ENCODE measurements at regions not wholly inside any gene's neighbourhood (a gene's known extent, or its start where the extent isn't known, plus 50 kb on each side); places are given as distances from the start of the nearest gene placed in this dataset.

GRCh38 chr12:77372494-77372893 lies 307.1 kb upstream of the E2F7 start:
- TF ChIP-seq POLR2AphosphoS5 (IDR thresholded peaks at IDR 0.05; ENCODE audit: low read depth, low read length) (no peak), CTCF (IDR thresholded peaks at IDR 0.05) (no peak), REST (IDR thresholded peaks at IDR 0.05; ENCODE audit: insufficient read depth in 1 of 2, low read depth in 2 of 2, low read length in 1 of 2) (no peak)

Data from Panc1 (cell line).